HG03159 (cell line): ENCODE measurements at regions not wholly inside any gene's neighbourhood (a gene's known extent, or its start where the extent isn't known, plus 50 kb on each side); places are given as distances from the start of the nearest gene placed in this dataset.

Experiments used
- ATAC-seq: cut with Tn5 transposase; IDR thresholded peaks from one replicate; pipeline ENCODE4 v1.9.1; 2021; ENCODE audit warnings: mild to moderate bottlenecking, moderate library complexity; ENCODE audit not compliant: unreplicated experiment

GRCh38 chr13:44171156-44171555, 202.5 kb upstream of the SERP2 start:
- no peak for ATAC-seq

- ATAC-seq: no peak
Observed at GRCh38 chr13:44171861-44172260, 201.8 kb upstream of the SERP2 start.

- no peak for ATAC-seq
Observed at GRCh38 chr13:44172281-44172810, 201.3 kb upstream of the SERP2 start.

- no peak for ATAC-seq
Observed at GRCh38 chr13:44174769-44175425, 198.7 kb upstream of the SERP2 start.

GRCh38 chr13:44176173-44176572, 197.5 kb upstream of the SERP2 start:
- ATAC-seq: no peak

GRCh38 chr13:44180876-44181536, 192.6 kb upstream of the SERP2 start:
- no peak for ATAC-seq

GRCh38 chr13:44181931-44182330, 191.7 kb upstream of the SERP2 start:
- ATAC-seq: no peak

GRCh38 chr13:44184740-44185139, 188.9 kb upstream of the SERP2 start:
- no peak for ATAC-seq

- no peak for ATAC-seq
Observed at GRCh38 chr13:44188257-44188656, 185.4 kb upstream of the SERP2 start.

GRCh38 chr13:44189085-44189484, 184.5 kb upstream of the SERP2 start:
- ATAC-seq: no peak

GRCh38 chr13:44191103-44191502, 182.5 kb upstream of the SERP2 start:
- no peak for ATAC-seq

GRCh38 chr13:44191504-44192171, 182.0 kb upstream of the SERP2 start:
- no peak for ATAC-seq

- ATAC-seq: no peak
Observed at GRCh38 chr13:44193731-44194130, 179.9 kb upstream of the SERP2 start.

GRCh38 chr13:44195245-44195644, 178.4 kb upstream of the SERP2 start:
- no peak for ATAC-seq

- ATAC-seq: no peak
Observed at GRCh38 chr13:44196196-44196751, 177.3 kb upstream of the SERP2 start.

GRCh38 chr13:44197791-44198770, 175.5 kb upstream of the SERP2 start:
- ATAC-seq: peak; percentile 73

GRCh38 chr13:44198826-44199225, 174.8 kb upstream of the SERP2 start:
- ATAC-seq: no peak

GRCh38 chr13:44199627-44200207, 173.9 kb upstream of the SERP2 start:
- ATAC-seq: no peak

GRCh38 chr13:44206434-44206833, 167.2 kb upstream of the SERP2 start:
- no peak for ATAC-seq

- no peak for ATAC-seq
Observed at GRCh38 chr13:44207476-44207875, 166.1 kb upstream of the SERP2 start.
